ENCODE measurements at regions not wholly inside any gene's neighbourhood (a gene's known extent, or its start where the extent isn't known, plus 50 kb on each side); places are given as distances from the start of the nearest gene placed in this dataset.
"Not testable (repeated sequence)": the region's sequence is repeated elsewhere in the genome, so short reads cannot be mapped to it uniquely, and the experiment has no call there.

DNA sequence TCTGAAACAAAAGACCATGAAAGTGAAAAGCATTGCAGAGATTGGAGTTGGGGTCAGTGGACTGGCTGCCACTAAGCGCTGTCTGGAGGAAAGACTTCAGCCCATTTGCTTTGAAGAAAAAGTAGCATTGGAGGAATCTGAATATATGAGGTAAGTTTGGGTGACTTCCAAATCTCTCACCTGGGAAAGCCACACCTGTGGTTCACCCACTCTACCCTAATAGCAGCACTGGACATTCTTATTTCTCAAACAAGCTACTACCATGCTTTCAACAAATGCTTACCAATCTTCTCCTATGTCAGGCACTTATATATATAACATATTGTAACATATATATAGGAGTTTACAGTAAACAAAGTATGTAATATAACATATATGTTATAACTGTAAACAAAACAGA lies 76.0 kb upstream of the POGK start:
- no peak for DNase-seq (ENCODE audit: low read depth in 2 of 3, low spot score in 2 of 3)

DNA sequence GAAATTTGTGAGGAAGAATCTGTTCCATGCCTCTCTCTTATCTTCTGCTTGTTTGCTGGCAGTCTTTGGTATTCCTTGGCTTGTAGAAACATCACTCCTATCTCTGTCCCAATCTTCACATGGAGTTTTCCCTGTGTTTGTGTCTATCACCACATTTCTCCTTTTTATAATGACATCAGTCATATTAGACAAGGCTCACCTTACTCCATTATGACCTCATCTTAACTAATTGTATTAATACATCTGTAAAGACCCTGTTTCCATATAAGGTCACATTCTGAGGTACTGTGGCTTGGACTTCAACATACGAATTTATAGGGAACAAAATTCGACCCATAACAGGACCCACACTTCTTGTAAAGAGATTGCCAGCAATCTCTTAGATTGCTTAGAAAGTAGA lies 72.3 kb upstream of the POGK start:
- DNase-seq (ENCODE audit: low read depth in 2 of 3, low spot score in 2 of 3) = no peak

DNA sequence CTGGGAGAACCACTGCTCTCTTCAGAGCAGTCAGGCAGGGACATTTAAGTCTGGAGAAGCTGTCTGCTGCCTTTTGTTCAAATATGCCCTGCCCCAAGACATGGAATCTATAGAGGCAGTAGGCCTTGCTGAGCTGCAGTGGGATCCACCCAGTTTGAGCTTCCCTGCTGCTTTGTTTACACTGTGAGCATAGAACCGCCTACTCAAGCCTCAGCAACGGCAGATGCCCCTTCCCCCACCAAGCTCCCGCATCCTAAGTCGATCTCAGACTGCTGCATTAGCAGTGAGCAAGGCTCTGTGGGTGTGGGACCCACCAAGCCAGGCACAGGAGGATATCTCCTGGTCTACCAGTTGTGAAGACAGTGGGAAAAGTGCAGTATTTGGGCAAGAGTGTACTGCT lies 54.6 kb upstream of the POGK start:
- not testable (repeated sequence) for DNase-seq (ENCODE audit: low read depth in 2 of 3, low spot score in 2 of 3)

DNA sequence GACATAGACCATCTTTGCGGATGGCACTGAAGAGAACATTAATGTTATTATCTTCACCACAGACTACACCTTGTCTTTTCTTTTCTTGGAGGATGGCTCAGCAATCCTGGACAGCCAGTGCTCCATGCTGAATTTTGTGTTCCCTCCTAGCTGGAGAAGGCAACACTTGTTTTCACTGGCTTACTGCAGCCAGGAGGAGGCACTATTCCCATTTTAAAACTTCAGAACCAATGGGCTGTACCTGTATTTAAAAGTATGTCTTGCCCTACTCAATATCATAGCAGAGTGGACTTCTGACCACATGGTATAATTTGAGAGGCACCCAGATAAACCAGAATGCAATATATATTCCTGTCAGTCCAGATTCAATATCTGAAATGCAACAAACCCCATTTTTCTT lies 53.3 kb upstream of the POGK start:
- no peak for DNase-seq (ENCODE audit: low read depth in 2 of 3, low spot score in 2 of 3)

DNA sequence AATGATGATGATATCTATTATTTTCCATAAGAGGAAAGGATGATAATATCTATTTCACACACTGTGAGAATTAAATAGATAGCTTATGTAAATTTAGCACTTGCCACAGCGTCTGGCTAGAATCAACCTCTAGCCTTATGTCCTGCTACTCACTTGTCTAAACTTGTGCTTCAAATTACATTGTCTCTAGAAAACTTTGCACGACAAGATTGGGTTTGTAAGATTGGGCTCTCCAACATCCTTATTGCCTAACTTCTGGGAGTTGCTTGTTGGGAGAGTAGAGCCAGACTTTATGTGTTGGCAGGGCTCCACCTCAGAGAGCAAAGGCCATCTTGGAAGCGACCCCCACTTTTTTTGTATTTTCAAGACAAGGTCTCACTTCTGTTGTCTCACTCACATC lies 50.0 kb upstream of the POGK start:
- DNase-seq (ENCODE audit: low read depth in 2 of 3, low spot score in 2 of 3) = no peak
